Testis (tissue), 2 donors: ENCODE measurements at regions not wholly inside any gene's neighbourhood (a gene's known extent, or its start where the extent isn't known, plus 50 kb on each side); places are given as distances from the start of the nearest gene placed in this dataset.

Source experiments
- DNase-seq: peaks from one replicate; pipeline ENCODE4 v3.0.0-alpha.2; 2019
- H3K27ac ChIP-seq, 2 donors: fragments of 200-600 bp; sonication (generic); one replicate each; pipeline ENCODE4 v1.5.1; 2019
- H3K27me3 ChIP-seq: fragments of 200-600 bp; sonication (generic); one replicate; pipeline ENCODE4 v1.5.1; 2019
- H3K36me3 ChIP-seq: fragments of 200-600 bp; sonication (generic); one replicate; pipeline ENCODE4 v1.5.1; 2017; ENCODE audit warnings: low read depth; ENCODE audit errors: missing control alignments
- H3K4me1 ChIP-seq: fragments of 200-600 bp; sonication (generic); one replicate; pipeline ENCODE4 v1.5.1; 2019
- H3K4me3 ChIP-seq, 2 donors: fragments of 200-600 bp; sonication (generic); one replicate each; pipeline ENCODE4 v1.5.1; 2017 to 2019
- H3K9me3 ChIP-seq: fragments of 200-600 bp; sonication (generic); one replicate; pipeline ENCODE4 v1.5.1; 2017
- POLR2A ChIP-seq: fragments of 450-650 bp; IDR thresholded peaks from one replicate; pipeline ENCODE4 v1.6.1; 2017; ENCODE audit warnings: antibody characterized with exemption, mild to moderate bottlenecking, moderate library complexity
- whole genome bisulfite sequencing, 2 donors: methylation state at CpG; one replicate each; pipeline ENCODE4 v1.1.5; 2018; 5-methylcytosine and 5-hydroxymethylcytosine counted together
- intact Hi-C: fragments of 100-400 bp; cut with DNase I; formaldehyde crosslinking; loops from one replicate; pipeline ENCODE4 v1.15.1; 2023; ENCODE audit warnings: low total_unique reads
- TF ChIP-seq, protein P1 (sequence below), 3 experiments: fragments of 450-650 bp in 2 of 3; fragments of 200-600 bp in 1 of 3; sonication (generic) in 1 of 3; IDR thresholded peaks; one replicate each; pipeline ENCODE4 v1.5.1; 2016 to 2019; ENCODE audit warnings: antibody characterized with exemption in 3 of 3, mild to moderate bottlenecking in 2 of 3, moderate library complexity in 1 of 3

DNA sequence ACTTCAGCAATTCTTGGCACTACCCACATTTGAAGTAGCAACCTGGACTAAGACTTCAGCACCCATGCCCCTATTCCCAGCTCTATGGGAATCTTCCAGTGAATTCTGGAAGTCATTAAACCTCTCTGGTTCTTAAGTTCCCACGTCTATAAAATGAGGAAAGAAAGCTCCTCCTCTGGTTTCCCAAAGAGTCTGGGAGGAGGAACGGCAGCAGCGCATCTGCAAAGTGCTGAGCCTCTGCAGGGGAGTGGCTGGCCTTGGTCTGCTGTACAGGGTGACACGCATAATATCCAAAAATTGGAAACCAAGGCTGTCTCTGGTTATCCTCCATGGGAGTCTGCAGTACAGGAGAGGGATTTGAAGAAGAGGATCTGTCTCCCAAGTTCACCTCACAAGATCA, 73.6 kb upstream of the TP53I11 start:
- H3K9me3 ChIP-seq, result no peaks in the 10 kb centered on the region
- peaks cover 4% of the 10 kb centered on the region for H3K4me1 ChIP-seq
- DNase-seq, result no peak
- 58 to 63% methylated on average over 4 of the region's 4 CpGs for WGBS, 2 donors
- no peak overlapping the region for H3K4me3 ChIP-seq
- TF ChIP-seq, protein P1, sequence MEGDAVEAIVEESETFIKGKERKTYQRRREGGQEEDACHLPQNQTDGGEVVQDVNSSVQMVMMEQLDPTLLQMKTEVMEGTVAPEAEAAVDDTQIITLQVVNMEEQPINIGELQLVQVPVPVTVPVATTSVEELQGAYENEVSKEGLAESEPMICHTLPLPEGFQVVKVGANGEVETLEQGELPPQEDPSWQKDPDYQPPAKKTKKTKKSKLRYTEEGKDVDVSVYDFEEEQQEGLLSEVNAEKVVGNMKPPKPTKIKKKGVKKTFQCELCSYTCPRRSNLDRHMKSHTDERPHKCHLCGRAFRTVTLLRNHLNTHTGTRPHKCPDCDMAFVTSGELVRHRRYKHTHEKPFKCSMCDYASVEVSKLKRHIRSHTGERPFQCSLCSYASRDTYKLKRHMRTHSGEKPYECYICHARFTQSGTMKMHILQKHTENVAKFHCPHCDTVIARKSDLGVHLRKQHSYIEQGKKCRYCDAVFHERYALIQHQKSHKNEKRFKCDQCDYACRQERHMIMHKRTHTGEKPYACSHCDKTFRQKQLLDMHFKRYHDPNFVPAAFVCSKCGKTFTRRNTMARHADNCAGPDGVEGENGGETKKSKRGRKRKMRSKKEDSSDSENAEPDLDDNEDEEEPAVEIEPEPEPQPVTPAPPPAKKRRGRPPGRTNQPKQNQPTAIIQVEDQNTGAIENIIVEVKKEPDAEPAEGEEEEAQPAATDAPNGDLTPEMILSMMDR (IDR thresholded peaks at IDR 0.05), result no peak
- TF ChIP-seq POLR2A, result no peak
- no peaks in the 10 kb centered on the region for H3K36me3 ChIP-seq
- intact Hi-C loops, result no loop called here
- H3K27me3 ChIP-seq, result no peaks in the 10 kb centered on the region
- H3K27ac ChIP-seq, result no peak overlapping the region

DNA sequence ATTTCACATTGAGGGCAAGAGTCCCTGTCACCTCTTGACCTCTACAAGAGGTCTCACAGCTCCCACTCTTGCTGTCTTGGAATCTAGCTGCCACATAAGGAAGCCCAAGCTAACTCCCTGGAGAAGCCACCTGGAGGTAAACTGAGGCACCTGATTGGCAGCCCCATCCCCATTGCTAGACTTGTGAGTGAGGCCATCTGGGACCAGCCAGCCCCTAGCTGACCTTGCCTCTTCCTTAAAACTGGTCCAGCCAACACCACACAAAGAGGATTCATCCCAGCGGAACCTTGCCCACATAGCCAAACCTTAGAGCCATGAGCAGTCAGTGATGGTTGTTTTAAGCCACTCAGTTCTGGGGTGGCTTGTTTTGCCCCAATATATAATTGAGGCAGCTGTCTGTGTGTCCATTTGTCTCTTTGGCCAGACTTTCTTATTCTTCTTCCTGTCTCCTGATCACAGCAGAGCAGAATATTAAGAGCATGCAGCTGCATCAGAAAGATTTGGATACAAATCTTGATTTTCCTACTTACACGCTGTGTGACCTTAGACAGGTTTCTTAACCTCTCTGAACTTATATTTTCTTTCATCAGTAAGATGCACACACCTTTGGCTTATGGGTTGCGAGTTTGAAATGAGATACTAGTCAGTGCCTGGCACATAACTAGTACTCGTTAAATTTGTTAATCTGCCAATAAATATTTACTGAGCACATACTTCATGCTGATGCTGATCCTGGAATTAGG, 74.3 kb upstream of the TP53I11 start:
- Histone ChIP-seq H3K27me3 (no peaks in the 10 kb centered on the region), H3K4me1 (peaks cover 4% of the 10 kb centered on the region), H3K4me3 (no peak overlapping the region), H3K9me3 (no peaks in the 10 kb centered on the region), H3K27ac (no peak overlapping the region), H3K36me3 (no peaks in the 10 kb centered on the region)
- 90 to 94% methylated on average over 4 of the region's 4 CpGs for WGBS, 2 donors
- intact Hi-C loops, result no loop called here
- TF ChIP-seq, protein P1 (IDR thresholded peaks at IDR 0.05), result no peak
- TF ChIP-seq POLR2A, result no peak
- DNase-seq, result no peak

GRCh38 chr11:45025716-45026492, 75.2 kb upstream of the TP53I11 start:
- peak; percentile 25 for DNase-seq
- H3K9me3 ChIP-seq, result no peaks in the 10 kb centered on the region
- H3K4me3 ChIP-seq, result no peak overlapping the region
- intact Hi-C loops, result no loop called here
- no peak for TF ChIP-seq POLR2A
- TF ChIP-seq, protein P1 (IDR thresholded peaks at IDR 0.05), result no peak
- H3K27me3 ChIP-seq, result no peaks in the 10 kb centered on the region
- WGBS, 2 donors, result 48 to 65% methylated on average over 11 to 12 of the region's 12 CpGs
- no peaks in the 10 kb centered on the region for H3K36me3 ChIP-seq
- no peak overlapping the region for H3K27ac ChIP-seq
- peaks cover 4% of the 10 kb centered on the region for H3K4me1 ChIP-seq

DNA sequence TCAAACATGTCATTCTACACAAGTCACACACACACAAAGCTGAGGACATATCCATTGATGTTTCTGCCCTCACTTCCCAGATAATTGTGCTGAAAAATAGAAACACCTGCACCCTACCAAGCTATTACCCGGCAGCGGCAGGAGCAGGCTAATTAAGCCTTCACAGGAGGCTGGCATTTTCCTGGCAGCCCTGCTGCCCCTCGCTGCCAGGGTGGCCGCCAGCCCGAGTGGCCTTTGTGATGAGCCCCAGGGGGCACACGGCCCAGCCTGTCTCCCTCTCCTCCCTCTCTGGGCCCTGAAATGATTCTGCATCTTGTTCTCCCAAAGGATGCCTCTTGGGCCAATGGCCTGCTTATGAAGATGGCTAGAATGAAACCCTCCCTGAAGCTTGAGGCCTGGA, 76.2 kb upstream of the TP53I11 start:
- no peak for DNase-seq
- intact Hi-C loops, result no loop called here
- H3K27me3 ChIP-seq, result no peaks in the 10 kb centered on the region
- no peaks in the 10 kb centered on the region for H3K4me1 ChIP-seq
- H3K4me3 ChIP-seq, result no peak overlapping the region
- 75 to 84% methylated on average over 6 of the region's 6 CpGs for WGBS, 2 donors
- TF ChIP-seq, protein P1 (IDR thresholded peaks at IDR 0.05), result no peak
- TF ChIP-seq POLR2A, result no peak
- no peak overlapping the region for H3K27ac ChIP-seq
- H3K36me3 ChIP-seq, result no peaks in the 10 kb centered on the region
- H3K9me3 ChIP-seq, result no peaks in the 10 kb centered on the region
